CD4-positive, alpha-beta T cell treated with Interleukin-15 for 1 hour (primary cell): ENCODE measurements at regions not wholly inside any gene's neighbourhood (a gene's known extent, or its start where the extent isn't known, plus 50 kb on each side); places are given as distances from the start of the nearest gene placed in this dataset.

ENCODE experiments used
- DNase-seq: peaks from one replicate; pipeline ENCODE4 v3.0.0-alpha.2; 2020

GRCh38 chr3:117091676-117092075 lies 382.1 kb downstream of the TUSC7 start:
- DNase-seq = no peak

GRCh38 chr3:117096549-117096948 lies 387.0 kb downstream of the TUSC7 start:
- DNase-seq = no peak

- no peak for DNase-seq
Measured at GRCh38 chr3:117097351-117097750, 387.8 kb downstream of the TUSC7 start.

- DNase-seq = no peak
Measured at GRCh38 chr3:117101697-117102096, 392.1 kb downstream of the TUSC7 start.

- DNase-seq = no peak
Measured at GRCh38 chr3:117102426-117102825, 392.8 kb downstream of the TUSC7 start.

- DNase-seq = no peak
Measured at GRCh38 chr3:117103675-117104074, 394.1 kb downstream of the TUSC7 start.

- no peak for DNase-seq
Measured at GRCh38 chr3:117104381-117104780, 394.8 kb downstream of the TUSC7 start.

- no peak for DNase-seq
Measured at GRCh38 chr3:117104792-117105191, 395.2 kb downstream of the TUSC7 start.

- no peak for DNase-seq
Measured at GRCh38 chr3:117105686-117106085, 396.1 kb downstream of the TUSC7 start.

GRCh38 chr3:117106396-117106795 lies 396.8 kb downstream of the TUSC7 start:
- no peak for DNase-seq

GRCh38 chr3:117107946-117108345 lies 398.4 kb downstream of the TUSC7 start:
- no peak for DNase-seq

- no peak for DNase-seq
Measured at GRCh38 chr3:117109178-117109577, 399.6 kb downstream of the TUSC7 start.

- DNase-seq = no peak
Measured at GRCh38 chr3:117114517-117115265, 405.1 kb downstream of the TUSC7 start.

- DNase-seq = no peak
Measured at GRCh38 chr3:117117188-117117936, 407.8 kb downstream of the TUSC7 start.

- DNase-seq = no peak
Measured at GRCh38 chr3:117118604-117119003, 409.0 kb downstream of the TUSC7 start.

- DNase-seq = no peak
Measured at GRCh38 chr3:117120014-117120413, 410.4 kb downstream of the TUSC7 start.

- no peak for DNase-seq
Measured at GRCh38 chr3:117122609-117123008, 413.0 kb downstream of the TUSC7 start.

- no peak for DNase-seq
Measured at GRCh38 chr3:117126460-117126859, 416.9 kb downstream of the TUSC7 start.

- DNase-seq = no peak
Measured at GRCh38 chr3:117126946-117127546, 417.5 kb downstream of the TUSC7 start.

- no peak for DNase-seq
Measured at GRCh38 chr3:117128133-117128532, 418.6 kb downstream of the TUSC7 start.

- no peak for DNase-seq
Measured at GRCh38 chr3:117128872-117129271, 419.3 kb downstream of the TUSC7 start.

GRCh38 chr3:117129516-117129915 lies 419.9 kb downstream of the TUSC7 start:
- no peak for DNase-seq

- no peak for DNase-seq
Measured at GRCh38 chr3:117130222-117130621, 420.6 kb downstream of the TUSC7 start.

- no peak for DNase-seq
Measured at GRCh38 chr3:117131259-117131658, 421.7 kb downstream of the TUSC7 start.
